ENCODE measurements at regions not wholly inside any gene's neighbourhood (a gene's known extent, or its start where the extent isn't known, plus 50 kb on each side); places are given as distances from the start of the nearest gene placed in this dataset.
"Not testable (repeated sequence)": the region's sequence is repeated elsewhere in the genome, so short reads cannot be mapped to it uniquely, and the experiment has no call there.

DNA sequence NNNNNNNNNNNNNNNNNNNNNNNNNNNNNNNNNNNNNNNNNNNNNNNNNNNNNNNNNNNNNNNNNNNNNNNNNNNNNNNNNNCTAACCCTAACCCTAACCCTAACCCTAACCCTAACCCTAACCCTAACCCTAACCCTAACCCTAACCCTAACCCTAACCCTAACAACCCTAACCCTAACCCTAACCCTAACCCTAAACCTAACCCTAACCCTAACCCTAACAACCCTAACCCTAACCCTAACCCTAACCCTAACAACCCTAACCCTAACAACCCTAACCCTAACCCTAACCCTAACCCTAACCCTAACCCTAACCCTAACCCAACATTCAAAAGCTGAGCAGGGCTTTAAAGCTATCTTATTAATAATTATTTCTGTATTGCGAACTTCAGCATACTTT is 182.5 kb upstream of the FAM20C start:
- H3K27me3 ChIP-seq (ENCODE audit: control insufficient read depth, insufficient read depth, low read length); CTCF ChIA-PET; POLR2A ChIA-PET; H3K36me3 ChIP-seq (ENCODE audit: control insufficient read depth, insufficient read depth, low read length); H3K4me3 ChIP-seq (ENCODE audit: low read depth, low read length); DNase-seq (ENCODE audit: low read depth): not testable (repeated sequence)

DNA sequence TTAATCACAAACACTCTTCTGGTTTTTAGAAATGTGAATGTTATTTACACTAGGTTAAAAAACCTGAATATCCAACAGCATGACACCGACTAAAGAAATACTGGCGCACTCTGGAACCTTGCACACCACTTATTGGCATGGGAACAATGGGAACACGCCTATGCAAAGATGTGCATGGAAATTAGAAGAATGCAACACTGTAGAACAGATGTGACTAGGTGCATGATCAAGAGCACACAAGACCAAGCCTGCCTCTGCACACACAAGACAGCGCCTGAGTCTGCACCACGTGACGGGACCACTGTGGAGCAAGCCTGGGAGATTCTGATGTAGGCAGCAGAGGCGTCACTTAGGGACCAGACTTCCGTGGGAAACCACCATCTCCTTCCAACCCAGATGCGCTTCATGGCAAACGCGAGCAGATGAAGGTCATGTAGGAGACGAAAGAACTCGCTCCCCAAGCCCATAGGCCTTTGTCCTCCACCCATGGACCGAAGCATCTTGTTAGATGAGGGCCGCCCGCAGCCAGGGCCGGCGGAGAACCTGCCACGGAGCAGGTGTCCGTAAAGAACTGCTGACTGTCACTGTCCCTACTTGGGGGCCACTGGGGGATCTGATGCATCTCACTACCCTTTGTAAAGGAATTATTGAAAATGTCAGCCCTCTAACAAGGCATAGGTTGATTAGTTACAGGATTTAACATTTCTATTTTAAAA is 159.6 kb upstream of the FAM20C start:
- H3K27me3 ChIP-seq (ENCODE audit: control insufficient read depth, insufficient read depth, low read length); H3K4me3 ChIP-seq (ENCODE audit: low read depth, low read length); DNase-seq (ENCODE audit: low read depth); POLR2A ChIA-PET; H3K36me3 ChIP-seq (ENCODE audit: control insufficient read depth, insufficient read depth, low read length); CTCF ChIA-PET: not testable (repeated sequence)

DNA sequence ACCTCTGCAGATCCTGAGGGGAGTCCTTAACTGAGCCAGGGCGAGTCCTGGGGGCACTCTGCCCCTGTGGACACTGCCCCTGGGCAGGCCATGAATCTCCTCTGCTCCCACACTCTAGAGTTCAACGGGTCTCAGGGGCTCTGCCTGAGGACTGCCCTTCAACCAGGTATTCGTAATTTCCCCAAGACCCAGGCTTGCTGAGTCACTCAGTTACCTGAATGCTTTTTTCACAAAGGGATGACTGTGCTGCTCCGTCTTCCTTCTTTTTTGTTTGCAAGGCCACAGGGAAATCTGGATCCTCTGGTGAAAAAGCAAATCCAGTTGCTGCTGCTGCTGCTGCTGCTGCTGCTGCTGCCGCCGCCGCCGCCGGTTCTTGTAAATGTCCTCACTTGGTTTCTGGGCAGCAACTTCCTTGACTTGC is 157.2 kb upstream of the FAM20C start:
- H3K36me3 ChIP-seq (ENCODE audit: control insufficient read depth, insufficient read depth, low read length); CTCF ChIA-PET; POLR2A ChIA-PET; DNase-seq (ENCODE audit: low read depth); H3K27me3 ChIP-seq (ENCODE audit: control insufficient read depth, insufficient read depth, low read length); H3K4me3 ChIP-seq (ENCODE audit: low read depth, low read length): not testable (repeated sequence)

DNA sequence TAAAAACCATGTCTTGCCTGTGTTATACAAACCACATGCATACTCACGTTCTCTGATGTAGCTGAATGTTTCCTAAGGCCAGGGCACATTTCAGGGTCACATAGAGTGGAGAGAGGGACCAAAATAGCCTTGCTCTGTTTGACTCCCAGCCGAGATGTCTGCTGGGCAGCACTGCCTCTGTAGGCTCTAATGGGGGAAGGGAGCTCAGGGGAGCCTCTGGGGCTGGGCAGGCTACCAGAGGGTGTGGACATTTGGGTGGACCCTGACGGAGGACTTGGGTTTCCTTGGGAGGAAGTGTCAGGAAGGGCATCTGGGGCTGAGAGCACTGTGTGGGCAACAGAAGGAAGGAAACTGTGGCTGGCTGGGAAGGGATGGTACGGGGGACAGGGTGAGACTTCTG is 155.8 kb upstream of the FAM20C start:
- DNase-seq (ENCODE audit: low read depth); H3K36me3 ChIP-seq (ENCODE audit: control insufficient read depth, insufficient read depth, low read length); CTCF ChIA-PET; H3K4me3 ChIP-seq (ENCODE audit: low read depth, low read length); POLR2A ChIA-PET; H3K27me3 ChIP-seq (ENCODE audit: control insufficient read depth, insufficient read depth, low read length): not testable (repeated sequence)

DNA sequence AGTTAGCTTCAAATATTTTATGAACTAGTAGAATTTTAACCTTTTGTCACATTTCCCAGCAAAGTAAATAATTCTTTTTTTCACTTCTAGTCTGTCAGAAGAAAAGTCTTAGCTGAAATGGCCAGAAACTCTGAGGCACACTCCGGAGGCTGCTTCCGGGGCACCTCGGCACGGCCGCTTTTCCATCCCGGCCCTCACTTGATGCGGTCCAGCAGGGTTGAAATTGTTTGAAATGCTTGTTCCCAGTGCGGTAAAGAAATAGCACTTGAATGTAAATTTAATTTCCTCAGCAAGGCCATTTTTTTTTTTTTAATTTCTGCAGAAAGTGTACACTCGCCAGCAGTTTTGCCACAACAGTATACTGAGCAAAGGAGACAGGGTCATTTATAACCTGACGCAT is 154.7 kb upstream of the FAM20C start:
- DNase-seq (ENCODE audit: low read depth); CTCF ChIA-PET; H3K4me3 ChIP-seq (ENCODE audit: low read depth, low read length); POLR2A ChIA-PET; H3K27me3 ChIP-seq (ENCODE audit: control insufficient read depth, insufficient read depth, low read length); H3K36me3 ChIP-seq (ENCODE audit: control insufficient read depth, insufficient read depth, low read length): not testable (repeated sequence)

DNA sequence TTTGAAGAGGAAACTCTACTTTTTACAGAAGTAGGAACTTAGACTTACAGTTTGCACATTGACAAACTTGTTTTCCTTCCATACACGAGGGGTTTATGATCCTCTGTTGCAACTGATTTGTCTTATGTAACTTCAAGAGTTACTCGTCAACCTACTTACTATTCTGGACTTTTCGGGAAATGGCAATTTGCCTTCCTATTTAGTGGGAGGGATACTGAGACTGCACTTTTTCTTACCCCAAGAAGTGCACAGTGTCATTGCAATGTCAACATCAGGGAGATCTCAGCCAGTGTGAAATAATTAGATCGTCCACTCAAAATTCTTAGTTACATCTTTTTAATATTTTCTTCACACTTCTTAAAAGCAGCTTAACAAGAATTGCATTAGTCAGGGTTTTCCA is 153.9 kb upstream of the FAM20C start:
- H3K36me3 ChIP-seq (ENCODE audit: control insufficient read depth, insufficient read depth, low read length); CTCF ChIA-PET; H3K4me3 ChIP-seq (ENCODE audit: low read depth, low read length); H3K27me3 ChIP-seq (ENCODE audit: control insufficient read depth, insufficient read depth, low read length); POLR2A ChIA-PET; DNase-seq (ENCODE audit: low read depth): not testable (repeated sequence)

DNA sequence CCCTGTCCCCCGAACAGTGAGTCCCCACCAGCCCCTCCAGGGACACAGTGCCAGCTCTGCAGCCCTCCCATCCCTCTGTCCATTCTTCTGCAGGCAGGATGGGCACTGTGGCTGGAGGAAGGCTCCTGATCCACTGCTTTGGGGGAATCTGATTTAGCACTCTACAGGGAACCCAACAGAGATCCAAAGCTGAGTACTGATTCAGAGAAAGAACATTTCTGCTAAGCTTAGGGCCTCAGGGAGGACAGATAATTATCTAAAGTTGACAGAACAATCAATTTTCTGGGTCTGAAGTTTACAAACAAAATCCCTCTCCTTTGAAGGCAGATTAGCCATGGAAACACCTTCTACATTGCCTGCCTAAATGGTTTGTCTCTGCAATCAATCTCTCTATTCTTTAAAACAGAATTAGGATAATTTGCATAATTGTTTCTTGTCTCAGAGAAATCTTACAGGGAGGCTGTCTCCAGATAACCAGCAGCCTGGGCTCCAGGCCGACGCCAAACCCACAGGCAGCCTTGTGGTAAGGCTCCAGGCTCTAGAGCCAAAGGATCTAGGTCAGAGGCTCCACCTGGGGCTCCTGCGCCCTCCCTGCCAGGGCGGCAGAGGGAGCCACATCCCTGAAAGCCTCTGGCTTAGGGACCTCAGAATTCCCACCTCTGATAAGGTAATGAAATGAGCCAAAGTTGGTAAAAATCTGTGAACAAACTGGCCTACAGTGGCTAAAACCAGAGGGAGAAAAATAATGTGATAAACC is 152.2 kb upstream of the FAM20C start:
- H3K27me3 ChIP-seq (ENCODE audit: control insufficient read depth, insufficient read depth, low read length) = peaks cover 11% of the 10 kb centered on the region; the same call in 1 of the 2 replicates
- H3K36me3 ChIP-seq (ENCODE audit: control insufficient read depth, insufficient read depth, low read length); CTCF ChIA-PET; POLR2A ChIA-PET; DNase-seq (ENCODE audit: low read depth); H3K4me3 ChIP-seq (ENCODE audit: low read depth, low read length): not testable (repeated sequence)

DNA sequence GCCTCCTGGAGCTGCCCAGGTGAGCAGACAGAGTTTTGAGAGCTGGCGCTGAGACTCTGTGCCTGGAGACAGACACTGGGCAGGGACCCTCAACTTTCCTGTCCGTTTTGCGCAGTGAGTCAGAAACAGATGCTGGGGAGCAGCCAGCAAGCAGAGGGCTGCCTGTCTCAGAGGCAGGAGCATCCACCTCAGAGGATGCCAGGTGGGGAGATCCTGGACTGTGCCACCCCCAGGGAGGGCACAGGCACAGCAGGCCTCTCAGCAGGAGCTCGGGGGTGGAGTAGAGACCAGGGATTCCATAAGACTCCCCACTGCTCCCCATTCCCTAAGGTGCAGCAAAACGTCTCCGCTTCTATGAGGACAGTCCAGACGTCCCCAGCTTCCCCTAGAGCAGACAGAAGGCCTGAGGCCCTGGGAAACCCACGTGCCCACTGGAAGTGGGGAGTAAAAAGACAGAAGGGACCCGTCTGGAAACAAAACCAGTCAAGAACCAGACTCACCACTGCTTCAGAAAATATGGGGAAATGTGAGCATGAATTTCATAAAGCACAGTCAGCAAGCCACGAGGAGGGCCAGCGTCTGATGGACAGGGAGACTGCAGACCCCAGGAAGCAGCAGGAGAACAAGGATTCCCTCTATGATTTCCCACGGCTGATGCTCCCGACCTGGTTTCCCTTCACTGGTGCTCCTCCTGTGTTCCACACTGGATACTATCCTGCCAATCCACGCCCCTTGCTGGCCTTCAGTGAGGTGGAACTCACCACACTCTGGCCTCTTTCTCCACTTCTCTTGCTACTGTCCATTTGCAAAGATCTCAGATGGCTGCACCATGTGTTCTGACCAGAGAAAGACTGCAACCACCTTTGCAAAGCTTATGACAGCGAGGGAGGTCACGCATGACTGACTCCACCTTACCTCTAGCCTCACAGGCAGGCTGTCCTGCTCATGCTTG is 151.3 kb upstream of the FAM20C start:
- peaks cover 15% of the 10 kb centered on the region for H3K27me3 ChIP-seq (ENCODE audit: control insufficient read depth, insufficient read depth, low read length)
- no peak for DNase-seq (ENCODE audit: low read depth)
- POLR2A ChIA-PET = no interaction called here
- H3K36me3 ChIP-seq (ENCODE audit: control insufficient read depth, insufficient read depth, low read length) = no peaks in the 10 kb centered on the region
- TF ChIP-seq, protein P1, sequence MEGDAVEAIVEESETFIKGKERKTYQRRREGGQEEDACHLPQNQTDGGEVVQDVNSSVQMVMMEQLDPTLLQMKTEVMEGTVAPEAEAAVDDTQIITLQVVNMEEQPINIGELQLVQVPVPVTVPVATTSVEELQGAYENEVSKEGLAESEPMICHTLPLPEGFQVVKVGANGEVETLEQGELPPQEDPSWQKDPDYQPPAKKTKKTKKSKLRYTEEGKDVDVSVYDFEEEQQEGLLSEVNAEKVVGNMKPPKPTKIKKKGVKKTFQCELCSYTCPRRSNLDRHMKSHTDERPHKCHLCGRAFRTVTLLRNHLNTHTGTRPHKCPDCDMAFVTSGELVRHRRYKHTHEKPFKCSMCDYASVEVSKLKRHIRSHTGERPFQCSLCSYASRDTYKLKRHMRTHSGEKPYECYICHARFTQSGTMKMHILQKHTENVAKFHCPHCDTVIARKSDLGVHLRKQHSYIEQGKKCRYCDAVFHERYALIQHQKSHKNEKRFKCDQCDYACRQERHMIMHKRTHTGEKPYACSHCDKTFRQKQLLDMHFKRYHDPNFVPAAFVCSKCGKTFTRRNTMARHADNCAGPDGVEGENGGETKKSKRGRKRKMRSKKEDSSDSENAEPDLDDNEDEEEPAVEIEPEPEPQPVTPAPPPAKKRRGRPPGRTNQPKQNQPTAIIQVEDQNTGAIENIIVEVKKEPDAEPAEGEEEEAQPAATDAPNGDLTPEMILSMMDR (IDR thresholded peaks at IDR 0.05; ENCODE audit: insufficient read depth, low read depth, low read length) = peak; percentile 1; the same call in 1 of the 2 replicates
- no peak overlapping the region for H3K4me3 ChIP-seq (ENCODE audit: low read depth, low read length)
- CTCF ChIA-PET = no interaction called here
